CD4-positive, alpha-beta T cell (primary cell): ENCODE measurements at regions not wholly inside any gene's neighbourhood (a gene's known extent, or its start where the extent isn't known, plus 50 kb on each side); places are given as distances from the start of the nearest gene placed in this dataset.
"Not testable (repeated sequence)": the region's sequence is repeated elsewhere in the genome, so short reads cannot be mapped to it uniquely, and the experiment has no call there.

Source experiments
- ATAC-seq: fragments of 200-7000 bp; cut with Tn5 transposase; one replicate; pipeline ENCODE4 v1.10.0; 2022; ENCODE audit warnings: mild to moderate bottlenecking; ENCODE audit not compliant: poor library complexity
- CTCF ChIA-PET: fragments of 350-600 bp; sonication (Branson Sonifier 250); formaldehyde crosslinking; loops from one replicate; lab custom pipeline; 2021; ENCODE audit warnings: antibody characterized with exemption, inconsistent platforms; lab: Charles Lee
- POLR2A ChIA-PET: fragments of 350-600 bp; sonication (Branson Sonifier 250); formaldehyde crosslinking; loops from one replicate; lab custom pipeline; 2021; ENCODE audit warnings: antibody characterized with exemption, inconsistent platforms; lab: Charles Lee
- DNase-seq, 14 experiments: peaks; one replicate each; pipeline ENCODE4 v3.0.0-alpha.2; 2013 to 2020; ENCODE audit warnings: mixed read lengths in 2 of 14
- H3K27ac ChIP-seq, 2 donors: one replicate each; pipeline versions ENCODE4 v1.5.1 to v1.7.0; 2013; ENCODE audit warnings: low read length in 2 of 2, low read depth in 1 of 2, mild to moderate bottlenecking in 1 of 2
- H3K27me3 ChIP-seq, 2 experiments: 1 replicate in 1 of 2; 2 replicates in 1 of 2; pipeline versions ENCODE4 v1.6.1 to v1.7.0; 2013; ENCODE audit warnings: low read length in 2 of 2, control low read depth in 1 of 2, mild to moderate bottlenecking in 1 of 2, moderate library complexity in 1 of 2; ENCODE audit not compliant: insufficient read depth in 2 of 2, control insufficient read depth in 1 of 2
- H3K36me3 ChIP-seq: one replicate; pipeline ENCODE4 v1.6.1; 2013; ENCODE audit warnings: low read length, control low read depth; ENCODE audit not compliant: insufficient read depth
- H3K4me1 ChIP-seq: one replicate; pipeline ENCODE4 v1.6.1; 2013; ENCODE audit warnings: low read length, control low read depth; ENCODE audit not compliant: insufficient read depth
- H3K4me3 ChIP-seq: one replicate; pipeline ENCODE4 v1.5.1; 2013; ENCODE audit warnings: mild to moderate bottlenecking, low read length, moderate library complexity
- H3K9me3 ChIP-seq, 2 experiments: 1 replicate in 1 of 2; 2 replicates in 1 of 2; pipeline versions ENCODE4 v1.6.1 to v1.7.0; 2013; ENCODE audit warnings: low read length in 2 of 2, mild to moderate bottlenecking in 2 of 2, control low read depth in 1 of 2, moderate library complexity in 1 of 2; ENCODE audit not compliant: control insufficient read depth in 1 of 2, insufficient read depth in 1 of 2
- H3K27ac Mint-ChIP-seq: one replicate; pipeline ENCODE4 v1.8.0; 2020; ENCODE audit warnings: mixed read lengths
- H3K27me3 Mint-ChIP-seq: one replicate; pipeline ENCODE4 v1.8.0; 2021; ENCODE audit warnings: mixed read lengths
- H3K36me3 Mint-ChIP-seq: one replicate; pipeline ENCODE4 v1.8.0; 2021; ENCODE audit warnings: low read depth, mixed read lengths
- H3K4me1 Mint-ChIP-seq: one replicate; pipeline ENCODE4 v1.8.0; 2021; ENCODE audit warnings: low read depth, mixed read lengths
- H3K4me3 Mint-ChIP-seq: one replicate; pipeline ENCODE4 v1.8.0; 2020; ENCODE audit warnings: mild to moderate bottlenecking, mixed read lengths
- H3K9me3 Mint-ChIP-seq: one replicate; pipeline ENCODE4 v1.8.0; 2020; ENCODE audit warnings: mixed read lengths
- CTCF ChIP-seq: fragments of 200-600 bp; IDR thresholded peaks from one replicate; pipeline ENCODE4 v1.8.0; 2022; ENCODE audit warnings: antibody characterized with exemption, mild to moderate bottlenecking
- intact Hi-C, 2 experiments: fragments of 100-400 bp; cut with DNase I in 1 of 2; cut with micrococcal nuclease in 1 of 2; formaldehyde crosslinking; loops; one replicate each; pipeline versions ENCODE4 v1.15.1 to v1.9.0; 2023 to 2025; cut with DNase I, micrococcal nuclease

GRCh38 chr11:105357146-105357545, 217.6 kb upstream of the CARD18 start:
- Mint-ChIP-seq H3K4me1 (no peaks in the 10 kb centered on the region), H3K9me3 (no peaks in the 10 kb centered on the region), H3K4me3 (no peak overlapping the region), H3K36me3 (no peaks in the 10 kb centered on the region), H3K27me3 (no peaks in the 10 kb centered on the region), H3K27ac (no peak overlapping the region)
- CTCF ChIA-PET, result no interaction called here
- TF ChIP-seq CTCF, result no peak
- H3K27ac ChIP-seq, result no peak overlapping the region
- no peaks in the 10 kb centered on the region for H3K9me3 ChIP-seq
- H3K4me3 ChIP-seq, result no peak overlapping the region
- POLR2A ChIA-PET, result no interaction called here
- no peaks in the 10 kb centered on the region for H3K4me1 ChIP-seq
- H3K36me3 ChIP-seq, result no peaks in the 10 kb centered on the region
- H3K27me3 ChIP-seq, result no peaks in the 10 kb centered on the region
- DNase-seq (no peak), ATAC-seq (no peak)
- intact Hi-C loops, result no loop called here

- H3K9me3 ChIP-seq, result not testable (repeated sequence)
Observed at GRCh38 chr11:105349867-105350266, 210.3 kb upstream of the CARD18 start.

GRCh38 chr11:105344938-105345337, 205.4 kb upstream of the CARD18 start:
- Mint-ChIP-seq H3K9me3 (no peaks in the 10 kb centered on the region), H3K27ac (no peak overlapping the region), H3K36me3 (no peaks in the 10 kb centered on the region), H3K4me1 (no peaks in the 10 kb centered on the region), H3K4me3 (no peak overlapping the region), H3K27me3 (no peaks in the 10 kb centered on the region)
- Histone ChIP-seq H3K36me3 (no peaks in the 10 kb centered on the region), H3K4me3 (no peak overlapping the region), H3K27ac (no peak overlapping the region), H3K4me1 (no peaks in the 10 kb centered on the region), H3K27me3 (no peaks in the 10 kb centered on the region), H3K9me3 (no peaks in the 10 kb centered on the region)
- intact Hi-C loops, result no loop called here
- ATAC-seq (no peak), DNase-seq (no peak)
- TF ChIP-seq CTCF, result no peak
- ChIA-PET CTCF (no interaction called here), POLR2A (no interaction called here)

More at GRCh38 chr11:105349867-105350266, 210.3 kb upstream of the CARD18 start:
- H3K36me3 Mint-ChIP-seq, H3K4me3 ChIP-seq, POLR2A ChIA-PET, H3K4me1 ChIP-seq, H3K27ac Mint-ChIP-seq, DNase-seq, H3K27me3 Mint-ChIP-seq, CTCF ChIA-PET, H3K27me3 ChIP-seq, intact Hi-C loops, H3K9me3 Mint-ChIP-seq, H3K4me1 Mint-ChIP-seq, H3K36me3 ChIP-seq, H3K27ac ChIP-seq, ATAC-seq, H3K4me3 Mint-ChIP-seq: not testable (repeated sequence)

GRCh38 chr11:105334025-105334714, 194.6 kb upstream of the CARD18 start:
- ATAC-seq (no peak), DNase-seq (no peak)
- H3K27me3 ChIP-seq, result peaks cover 0 to 3% of the 10 kb centered on the region in 2 experiments
- Mint-ChIP-seq H3K36me3 (no peaks in the 10 kb centered on the region), H3K9me3 (peaks cover 2% of the 10 kb centered on the region), H3K4me1 (no peaks in the 10 kb centered on the region), H3K4me3 (no peak overlapping the region), H3K27me3 (peaks cover 4% of the 10 kb centered on the region), H3K27ac (no peak overlapping the region)
- no peak overlapping the region for H3K27ac ChIP-seq
- no peaks in the 10 kb centered on the region for H3K36me3 ChIP-seq
- no peak for TF ChIP-seq CTCF
- H3K4me3 ChIP-seq, result no peak overlapping the region
- H3K4me1 ChIP-seq, result no peaks in the 10 kb centered on the region
- ChIA-PET POLR2A (no interaction called here), CTCF (no interaction called here)
- H3K9me3 ChIP-seq, result peaks cover 0 to 9% of the 10 kb centered on the region in 2 experiments
- intact Hi-C loops, result no loop called here
